ENCODE measurements at regions not wholly inside any gene's neighbourhood (a gene's known extent, or its start where the extent isn't known, plus 50 kb on each side); places are given as distances from the start of the nearest gene placed in this dataset.

DNA sequence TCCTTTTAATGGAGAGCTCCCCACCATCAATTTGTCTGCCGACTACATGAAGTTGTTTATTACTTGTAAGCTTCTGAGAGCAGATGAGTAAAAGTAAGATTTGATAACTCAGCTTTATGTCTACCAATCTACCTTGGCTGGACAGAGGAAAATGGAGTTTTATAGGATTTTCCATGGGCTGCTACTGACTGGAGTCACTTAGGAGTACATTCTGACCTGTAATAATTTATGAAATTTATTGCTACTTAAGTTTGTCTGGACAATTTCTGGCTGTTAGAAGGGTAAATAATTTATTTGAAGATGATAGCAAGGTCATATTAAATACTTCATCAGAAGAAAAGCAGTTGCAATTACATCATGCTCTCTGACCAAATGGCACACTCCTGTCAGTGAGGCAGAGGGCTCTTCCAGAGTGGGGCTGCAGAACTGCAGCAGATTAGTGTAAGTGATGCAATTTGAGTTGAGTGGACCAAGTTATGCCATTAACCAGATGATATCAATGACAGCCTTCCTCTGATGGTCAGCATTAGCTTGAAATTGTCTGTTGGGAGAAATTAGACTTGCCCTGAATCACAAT, 736.7 kb upstream of the PTBP2 start:
- TF ChIP-seq, protein P1, sequence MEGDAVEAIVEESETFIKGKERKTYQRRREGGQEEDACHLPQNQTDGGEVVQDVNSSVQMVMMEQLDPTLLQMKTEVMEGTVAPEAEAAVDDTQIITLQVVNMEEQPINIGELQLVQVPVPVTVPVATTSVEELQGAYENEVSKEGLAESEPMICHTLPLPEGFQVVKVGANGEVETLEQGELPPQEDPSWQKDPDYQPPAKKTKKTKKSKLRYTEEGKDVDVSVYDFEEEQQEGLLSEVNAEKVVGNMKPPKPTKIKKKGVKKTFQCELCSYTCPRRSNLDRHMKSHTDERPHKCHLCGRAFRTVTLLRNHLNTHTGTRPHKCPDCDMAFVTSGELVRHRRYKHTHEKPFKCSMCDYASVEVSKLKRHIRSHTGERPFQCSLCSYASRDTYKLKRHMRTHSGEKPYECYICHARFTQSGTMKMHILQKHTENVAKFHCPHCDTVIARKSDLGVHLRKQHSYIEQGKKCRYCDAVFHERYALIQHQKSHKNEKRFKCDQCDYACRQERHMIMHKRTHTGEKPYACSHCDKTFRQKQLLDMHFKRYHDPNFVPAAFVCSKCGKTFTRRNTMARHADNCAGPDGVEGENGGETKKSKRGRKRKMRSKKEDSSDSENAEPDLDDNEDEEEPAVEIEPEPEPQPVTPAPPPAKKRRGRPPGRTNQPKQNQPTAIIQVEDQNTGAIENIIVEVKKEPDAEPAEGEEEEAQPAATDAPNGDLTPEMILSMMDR (IDR thresholded peaks at IDR 0.05; ENCODE audit: control extremely low read depth in 1 of 3, insufficient read depth in 1 of 3, low read depth in 1 of 3, low read length in 3 of 3) = no peak
- no peak for TF ChIP-seq JUND (IDR thresholded peaks at IDR 0.05; ENCODE audit: low read length)
- TF ChIP-seq BRCA1 (IDR thresholded peaks at IDR 0.05; ENCODE audit: low read depth, low read length) = no peak
- no peak for TF ChIP-seq RNF2 (IDR thresholded peaks at IDR 0.05; ENCODE audit: borderline replicate concordance, low read depth, low read length, missing control alignments, poor library complexity, severe bottlenecking)
- TF ChIP-seq TAF7 (optimal IDR thresholded peaks at IDR 0.05; ENCODE audit: borderline replicate concordance, low read depth, low read length) = no peak
- TF ChIP-seq EP300 (IDR thresholded peaks at IDR 0.05; ENCODE audit: borderline replicate concordance in 1 of 2, low read depth in 2 of 2, low read length in 2 of 2) = no peak
- no peak for TF ChIP-seq HDAC6 (IDR thresholded peaks at IDR 0.05; ENCODE audit: low read depth, low read length)
- TF ChIP-seq SUZ12 (IDR thresholded peaks at IDR 0.05; ENCODE audit: low read length) = no peak

Data from H1 (cell line).